ENCODE measurements at regions not wholly inside any gene's neighbourhood (a gene's known extent, or its start where the extent isn't known, plus 50 kb on each side); places are given as distances from the start of the nearest gene placed in this dataset.

GRCh38 chrX:94775640-94776039, 1101.6 kb downstream of the FAM133A start:
- no peak overlapping the region for H3K23ac ChIP-seq (ENCODE audit: insufficient read length)
- H3K79me2 ChIP-seq (ENCODE audit: control insufficient read depth in 1 of 2, insufficient read depth in 2 of 2, low read length in 2 of 2), result no peaks in the 10 kb centered on the region; a peak in 1 of 4 replicates
- H3K4me3 ChIP-seq (ENCODE audit: extremely low read depth in 1 of 4, insufficient read depth in 2 of 4, low read depth in 3 of 4, low read length in 4 of 4), result no peak overlapping the region
- H3K27ac ChIP-seq (ENCODE audit: low read depth, low read length), result no peak overlapping the region
- H3K4ac ChIP-seq (replicated peaks; ENCODE audit: insufficient read length, low read depth, low read length), result no peak overlapping the region
- no peak for DNase-seq (ENCODE audit: low read depth in 1 of 2, low spot score in 2 of 2)
- ChIA-PET POLR2A (ENCODE audit: partially characterized antibody) (interaction anchor here (0.7 kb wide), 1 partner anchor 9 kb away, joined by 4 read pairs; no protein-coding TSS in a partner anchor), CTCF (ENCODE audit: partially characterized antibody) (no interaction called here)
- no peak overlapping the region for H2BK5ac ChIP-seq (ENCODE audit: low read depth, low read length)
- no peak overlapping the region for H2BK120ac ChIP-seq (replicated peaks; ENCODE audit: low read depth, low read length)
- no peak overlapping the region for H4K8ac ChIP-seq (ENCODE audit: extremely low read depth, insufficient read depth, low read length)
- H4K20me1 ChIP-seq (replicated peaks in 1 of 2; ENCODE audit: control insufficient read depth in 1 of 2, insufficient read depth in 2 of 2, low read length in 2 of 2), result no peaks in the 10 kb centered on the region
- H3K9ac ChIP-seq (replicated peaks in 1 of 4; ENCODE audit: extremely low read depth in 1 of 4, low read depth in 3 of 4, low read length in 3 of 4), result no peak overlapping the region
- FAIRE-seq, result no peak
- H3K36me3 ChIP-seq (ENCODE audit: control insufficient read depth in 2 of 4, insufficient read depth in 4 of 4, low read length in 3 of 4), result no peaks in the 10 kb centered on the region
- H3K18ac ChIP-seq (ENCODE audit: extremely low read depth, low read length), result no peak overlapping the region
- no peak overlapping the region for H4K91ac ChIP-seq (replicated peaks; ENCODE audit: insufficient read length, low read length)
- H3K79me1 ChIP-seq (ENCODE audit: low read depth, low read length), result no peaks in the 10 kb centered on the region
- no peak for TF ChIP-seq NANOG (IDR thresholded peaks at IDR 0.05; ENCODE audit: insufficient read depth, low read depth, low read length, poor library complexity, severe bottlenecking)
- H4K5ac ChIP-seq (ENCODE audit: insufficient read length, low read depth, low read length), result no peak overlapping the region
- H2BK12ac ChIP-seq (ENCODE audit: low read depth, low read length), result no peak overlapping the region
- no peaks in the 10 kb centered on the region for H3K27me3 ChIP-seq (replicated peaks in 1 of 4; ENCODE audit: control insufficient read depth in 3 of 4, extremely low read depth in 1 of 4, insufficient read depth in 3 of 4, low read length in 3 of 4)
- WGBS, 2 experiments (ENCODE audit: extremely low coverage in 1 of 2, insufficient coverage in 1 of 2, insufficient read length in 1 of 2, insufficient replicate concordance in 2 of 2, low coverage in 1 of 2, low lambda C conversion rate in 2 of 2, missing lambda C conversion rate in 1 of 2), result 83% methylated on average over 2 of the region's 2 CpGs; no CpG with 5 or more reads in 1 of the 2 experiments
- no peaks in the 10 kb centered on the region for H3K23me2 ChIP-seq (ENCODE audit: low read depth, low read length)
- H2AK5ac ChIP-seq (ENCODE audit: low read depth, low read length), result no peak overlapping the region
- no peak overlapping the region for H3K14ac ChIP-seq (ENCODE audit: insufficient read length)
- no peak overlapping the region for H3K56ac ChIP-seq (replicated peaks; ENCODE audit: insufficient read length, low read depth, low read length)
- H2BK20ac ChIP-seq (ENCODE audit: low read length), result no peak overlapping the region
- H3K4me1 ChIP-seq (replicated peaks in 1 of 4; ENCODE audit: control insufficient read depth in 3 of 4, insufficient read depth in 4 of 4, low read length in 3 of 4), result no peaks in the 10 kb centered on the region
- H2AFZ ChIP-seq (ENCODE audit: low read length), result no peak overlapping the region
- no peak overlapping the region for H2BK15ac ChIP-seq (ENCODE audit: low read length)
- H3K4me2 ChIP-seq (ENCODE audit: insufficient read depth in 1 of 2, low read depth in 2 of 2, low read length in 2 of 2), result no peak overlapping the region
- no peaks in the 10 kb centered on the region for H3K9me3 ChIP-seq (ENCODE audit: insufficient read depth in 2 of 2, low read depth in 1 of 2, low read length in 1 of 2)

All from H1 (cell line).